KBM-7 (cell line): ENCODE measurements at regions not wholly inside any gene's neighbourhood (a gene's known extent, or its start where the extent isn't known, plus 50 kb on each side); places are given as distances from the start of the nearest gene placed in this dataset.

Experiments used
- DNase-seq: peaks from one replicate; pipeline ENCODE4 v3.0.0-alpha.2; 2015
- in situ Hi-C: fragments of 300-500 bp; cut with MboI; formaldehyde crosslinking; loops from 2 replicates; pipeline ENCODE4 v1.14.3; 2020; ENCODE audit warnings: low sequenced_read_pairs, low pct_unique_long_range_greater_than_20kb, mixed read lengths

DNA sequence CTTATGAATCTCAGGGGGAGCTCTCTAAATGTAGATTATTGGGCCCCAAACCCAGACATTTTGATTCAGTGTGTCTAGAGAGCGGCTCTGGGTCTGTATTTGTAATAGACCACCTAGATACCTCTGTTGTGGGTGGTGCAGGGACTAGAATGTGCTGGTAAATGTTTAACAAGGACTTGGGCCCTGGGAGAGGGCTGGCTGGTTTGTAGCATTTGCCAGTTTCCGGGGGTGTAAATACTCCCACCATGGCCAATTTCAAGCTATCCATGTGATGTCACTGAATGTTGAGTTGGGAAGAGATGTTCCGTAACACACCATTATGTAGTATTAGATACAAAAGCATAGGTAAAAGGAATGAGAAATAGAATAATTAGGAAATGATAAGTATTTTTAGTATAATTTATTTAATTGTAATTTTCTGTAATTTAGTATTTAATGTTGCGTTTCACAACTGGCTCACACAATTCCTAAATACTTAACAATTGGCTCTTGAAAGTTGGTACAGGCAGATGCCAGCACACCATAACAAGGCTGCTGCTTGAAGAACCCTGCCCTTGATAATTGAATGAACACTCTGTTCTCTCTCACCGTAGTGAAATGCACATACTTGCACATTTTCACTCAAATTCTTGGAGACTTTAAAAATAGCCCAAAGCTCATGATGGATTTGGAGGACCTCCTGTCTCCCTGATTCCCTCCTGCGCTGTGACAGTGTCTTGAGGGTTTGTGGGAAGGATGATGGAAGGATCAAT lies 359.2 kb upstream of the PROK2 start:
- DNase-seq, result no peak
- in situ Hi-C loops, result no loop called here

DNA sequence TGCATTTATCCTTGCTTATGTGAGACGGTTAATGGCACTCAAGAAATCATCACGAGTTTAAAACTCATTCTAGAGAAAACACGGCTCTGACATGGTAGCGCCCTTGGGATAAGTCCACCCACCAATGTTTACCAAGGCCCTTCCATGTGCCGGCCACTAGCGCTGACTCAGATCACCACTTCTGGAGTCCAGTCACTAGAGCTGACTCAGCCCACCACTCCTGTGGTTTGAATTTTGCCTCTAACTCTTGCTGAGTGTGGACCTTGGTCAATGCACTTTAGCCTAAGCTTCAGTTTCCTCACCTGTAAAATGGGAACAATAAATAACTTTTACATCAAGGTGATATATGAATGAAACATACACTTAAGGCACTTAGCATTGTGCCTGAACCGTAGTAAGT lies 358.4 kb upstream of the PROK2 start:
- in situ Hi-C loops, result no loop called here

DNA sequence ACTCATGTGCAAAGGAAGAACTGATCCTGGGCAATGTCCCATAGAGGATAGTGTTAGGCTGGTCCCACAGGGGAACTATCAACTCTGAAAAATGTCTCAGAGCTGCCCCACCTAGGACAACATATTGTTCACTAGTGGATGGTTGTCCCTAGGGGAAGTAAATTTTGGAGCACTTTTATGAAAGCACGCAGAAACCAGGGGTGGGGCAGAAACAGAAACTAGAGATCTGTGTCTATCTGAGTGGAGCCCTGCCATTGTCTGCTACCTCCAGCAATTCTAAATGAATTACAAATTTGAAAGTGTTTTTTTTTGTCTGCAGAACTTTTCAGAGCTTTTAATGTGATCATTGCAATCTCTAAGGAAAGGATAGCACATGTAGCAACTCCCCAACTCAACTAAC lies 357.1 kb upstream of the PROK2 start:
- no peak for DNase-seq
- in situ Hi-C loops, result no loop called here

More for the DNA sequence above, 358.4 kb upstream of the PROK2 start:
- no peak for DNase-seq

DNA sequence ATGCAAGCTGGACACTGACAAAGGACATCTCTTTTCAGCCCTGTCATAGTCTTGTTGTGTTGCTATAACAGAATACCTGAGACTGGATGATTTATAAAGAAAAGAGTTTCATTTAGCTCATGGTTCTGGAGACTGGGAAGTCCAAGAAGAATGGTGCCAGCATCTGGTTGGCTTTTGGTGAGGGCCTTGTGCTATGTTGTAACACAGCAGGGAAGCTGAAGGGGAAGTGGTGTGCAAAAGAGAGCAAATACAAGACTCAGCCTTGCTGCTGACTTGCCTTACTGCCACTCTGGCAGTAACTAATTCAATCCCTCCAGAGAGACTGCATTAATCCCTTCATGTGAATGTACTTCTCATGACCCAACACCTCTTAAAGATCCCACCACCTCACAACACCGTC lies 356.3 kb upstream of the PROK2 start:
- no peak for DNase-seq
- in situ Hi-C loops, result no loop called here

DNA sequence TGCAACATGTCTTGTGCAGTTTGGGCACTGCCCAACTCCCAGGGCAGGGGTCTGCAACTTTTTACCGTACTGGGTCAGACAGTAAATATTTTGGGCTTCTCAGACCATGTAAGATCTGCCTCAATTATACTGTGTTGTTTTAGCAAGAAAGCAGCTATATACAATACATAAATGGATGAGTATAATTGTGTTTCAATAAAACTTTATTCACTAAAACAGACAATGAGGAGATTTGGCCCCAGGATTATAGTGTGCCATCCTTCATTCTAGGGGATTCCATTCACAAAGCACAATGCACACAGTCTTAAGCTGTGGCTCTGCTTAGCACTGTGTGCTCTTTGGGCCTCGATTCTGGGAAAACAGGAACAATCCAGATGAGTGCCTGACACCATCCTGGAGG lies 354.4 kb upstream of the PROK2 start:
- in situ Hi-C loops, result no loop called here
- no peak for DNase-seq

DNA sequence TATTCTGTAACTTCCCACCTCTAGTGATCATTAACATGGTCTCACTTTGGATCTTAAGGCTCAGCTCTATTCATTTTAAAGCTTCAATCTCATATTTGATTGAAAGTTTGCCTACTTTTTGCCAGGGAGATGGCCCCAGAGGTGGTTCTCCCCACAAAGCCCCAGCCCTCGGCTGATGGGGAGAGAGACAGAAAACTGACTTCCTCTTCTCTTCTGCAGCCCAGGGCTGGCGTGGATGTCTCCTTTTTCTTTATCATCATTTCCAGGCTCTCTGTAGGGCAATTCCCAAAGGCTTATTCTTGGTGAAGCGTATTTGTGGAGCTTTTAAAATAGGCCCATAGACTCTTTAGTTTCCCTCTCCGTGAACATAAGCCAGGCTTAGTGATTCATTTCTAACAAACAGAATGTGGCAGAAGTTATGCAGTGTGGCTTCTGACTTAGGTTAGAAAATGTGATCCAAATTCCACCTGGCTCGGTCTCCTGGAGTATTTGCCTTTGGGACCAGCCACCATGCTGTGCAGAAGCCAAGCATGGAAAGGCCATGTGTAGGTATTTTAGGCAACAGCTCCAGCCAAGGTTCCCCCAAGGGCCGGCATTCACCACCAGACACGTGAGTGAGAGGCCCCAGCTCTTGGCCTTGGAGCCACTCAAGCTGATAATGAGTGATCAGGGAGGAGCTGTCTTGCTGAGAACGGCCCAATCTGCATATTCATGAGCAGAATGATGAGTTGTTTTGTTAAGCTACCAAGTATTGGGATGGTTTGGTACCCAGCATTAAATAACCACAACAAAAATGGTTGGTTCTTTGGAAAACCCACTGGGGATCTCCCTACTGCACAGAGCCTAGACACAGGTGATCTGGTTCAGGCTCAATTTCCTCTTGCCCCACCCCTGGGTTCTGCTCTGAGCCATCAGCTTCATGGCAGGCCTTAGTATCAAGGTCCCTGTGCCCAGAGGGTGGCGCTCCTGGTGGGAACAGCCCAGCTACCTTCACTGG lies 353.2 kb upstream of the PROK2 start:
- in situ Hi-C loops, result no loop called here

DNA sequence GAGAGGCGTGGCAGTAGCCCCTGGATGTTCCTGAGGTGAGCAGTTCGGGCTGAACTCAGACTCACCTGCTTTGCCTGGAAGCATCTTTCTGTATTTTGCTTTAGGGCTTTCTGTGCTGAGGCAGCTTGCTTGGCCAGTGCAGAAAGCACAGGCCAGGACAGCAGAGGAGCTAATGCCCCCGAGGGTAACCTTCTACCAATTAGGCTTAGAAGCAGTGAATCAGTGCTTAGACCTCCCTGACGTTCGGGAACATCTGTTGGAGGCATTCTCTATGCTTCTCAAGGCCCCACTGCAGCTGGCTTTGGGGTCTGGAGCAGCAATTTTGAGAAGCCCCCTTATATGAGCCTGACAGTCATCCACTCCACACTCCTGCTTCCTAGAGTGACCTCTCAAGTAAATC lies 350.7 kb upstream of the PROK2 start:
- no peak for DNase-seq
- in situ Hi-C loops, result no loop called here

More for the DNA sequence above, 353.2 kb upstream of the PROK2 start:
- no peak for DNase-seq

DNA sequence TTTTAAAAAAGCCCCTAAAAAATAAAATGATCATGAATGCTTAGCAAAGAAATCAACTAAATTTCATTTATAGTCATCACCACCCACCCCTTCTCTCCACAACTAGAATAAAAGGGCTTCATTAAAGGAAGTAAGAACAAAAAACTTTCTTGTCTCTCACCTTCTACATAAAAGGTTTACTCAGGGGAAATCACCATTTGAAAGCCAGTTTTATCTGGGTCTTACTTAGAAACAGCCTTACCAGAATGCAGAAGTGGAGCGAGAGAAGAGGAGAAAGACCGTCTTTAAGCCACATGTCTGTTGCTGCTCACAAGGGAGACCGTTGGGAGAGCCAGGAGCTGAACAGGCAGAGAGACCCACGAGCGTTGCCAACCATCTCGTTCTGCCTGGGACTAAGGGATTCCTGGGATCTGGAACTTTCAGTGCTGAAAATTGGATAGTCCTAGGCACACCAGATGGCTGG lies 350.1 kb upstream of the PROK2 start:
- in situ Hi-C loops, result no loop called here
- DNase-seq, result peak; percentile 23

DNA sequence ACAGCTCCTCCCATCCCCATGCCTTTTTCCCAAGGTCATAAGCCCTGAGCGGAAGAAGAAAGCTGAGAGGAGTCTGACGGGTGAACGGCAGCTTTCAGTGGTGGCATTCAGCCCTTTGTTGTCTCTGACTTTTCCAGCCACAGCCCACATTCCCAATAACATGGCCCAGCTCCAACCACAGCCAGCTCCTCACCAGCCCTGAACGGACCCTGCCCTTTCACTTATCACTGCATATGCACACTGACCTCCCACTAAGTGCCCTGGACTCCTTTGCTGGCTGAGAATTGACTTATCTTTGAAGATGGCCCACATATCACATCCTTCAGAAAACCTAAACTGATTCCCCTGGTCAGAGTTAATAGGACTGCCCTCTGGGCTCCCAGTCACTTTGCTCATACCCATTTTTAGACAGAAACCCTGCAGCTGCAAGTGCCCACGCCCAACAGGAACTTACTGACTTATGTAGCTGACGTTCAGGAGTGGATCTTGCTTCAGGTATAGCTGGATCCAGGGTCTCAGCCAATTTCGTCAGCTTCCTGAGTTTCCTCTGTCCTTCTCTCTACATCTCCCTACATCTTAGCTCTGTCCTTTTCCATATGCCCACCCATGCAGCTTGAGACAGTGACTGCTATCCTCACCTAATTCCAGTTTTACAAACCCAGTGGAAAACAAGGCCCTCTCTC lies 348.5 kb upstream of the PROK2 start:
- in situ Hi-C loops, result no loop called here
- DNase-seq, result no peak

DNA sequence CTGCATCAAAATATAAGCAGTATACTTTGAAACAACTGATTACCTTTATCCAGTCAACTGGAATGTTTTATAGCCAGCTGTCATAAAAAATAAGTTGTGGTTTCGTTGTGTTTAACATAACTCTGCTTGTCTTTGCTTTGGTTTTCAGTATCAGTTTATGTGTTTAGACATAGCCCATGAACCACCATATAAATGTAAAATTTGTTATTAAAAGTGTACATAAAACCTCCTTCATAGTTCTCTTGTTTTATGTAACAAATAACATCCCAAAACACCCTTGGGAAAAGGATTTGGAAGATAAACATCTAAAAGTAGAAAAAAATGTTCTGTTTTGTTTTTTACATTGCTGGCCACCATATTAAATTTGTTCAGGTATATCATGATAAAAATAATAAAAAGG lies 347.0 kb upstream of the PROK2 start:
- no peak for DNase-seq
- in situ Hi-C loops, result no loop called here

DNA sequence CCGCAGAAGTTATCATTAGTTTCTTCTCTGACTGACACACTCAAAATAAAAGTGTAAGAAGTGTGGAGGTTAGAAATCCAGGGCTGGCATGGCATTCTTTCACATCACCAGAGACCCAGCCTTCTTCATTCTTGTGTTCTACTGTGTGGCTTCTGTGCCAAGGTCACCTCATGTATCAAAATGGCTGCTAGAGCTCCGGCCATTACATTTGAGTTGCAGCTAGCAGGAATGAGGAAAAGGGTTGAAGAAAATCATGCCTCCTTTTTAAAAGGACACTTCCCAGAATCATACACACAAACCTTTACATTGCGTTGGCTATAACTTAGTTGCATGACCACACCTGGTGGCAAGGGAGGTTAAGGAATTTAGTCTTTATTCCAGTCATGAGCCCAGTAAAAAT lies 345.6 kb upstream of the PROK2 start:
- in situ Hi-C loops, result no loop called here
- DNase-seq, result no peak

DNA sequence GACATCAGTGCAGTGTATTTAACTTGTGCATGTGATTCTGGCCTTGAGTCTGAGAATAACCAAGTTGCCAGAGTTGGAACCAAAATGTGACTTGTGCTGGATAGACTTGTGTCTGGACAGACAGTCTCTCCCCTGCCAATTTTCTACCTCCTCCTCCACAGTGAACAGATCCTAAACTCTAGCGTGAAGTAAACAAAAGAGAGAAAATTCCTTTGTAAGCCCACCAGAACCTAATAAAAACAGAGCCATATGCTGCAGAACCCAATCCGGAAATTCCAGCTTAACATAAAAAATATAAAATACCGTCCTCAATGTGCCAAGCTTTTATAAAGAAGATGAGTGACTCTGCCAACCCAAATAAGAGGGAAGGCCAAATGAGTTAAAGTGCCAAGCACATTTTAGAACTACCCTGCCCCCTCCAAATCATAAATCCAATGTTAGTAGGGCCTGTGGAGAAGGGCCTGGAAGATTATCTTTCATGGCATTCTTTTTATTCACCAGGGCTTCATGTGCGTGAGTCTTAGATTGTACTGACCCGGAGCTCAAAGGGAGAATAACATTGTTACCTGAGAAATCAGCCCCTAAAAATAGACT lies 344.6 kb upstream of the PROK2 start:
- in situ Hi-C loops, result no loop called here
- no peak for DNase-seq

DNA sequence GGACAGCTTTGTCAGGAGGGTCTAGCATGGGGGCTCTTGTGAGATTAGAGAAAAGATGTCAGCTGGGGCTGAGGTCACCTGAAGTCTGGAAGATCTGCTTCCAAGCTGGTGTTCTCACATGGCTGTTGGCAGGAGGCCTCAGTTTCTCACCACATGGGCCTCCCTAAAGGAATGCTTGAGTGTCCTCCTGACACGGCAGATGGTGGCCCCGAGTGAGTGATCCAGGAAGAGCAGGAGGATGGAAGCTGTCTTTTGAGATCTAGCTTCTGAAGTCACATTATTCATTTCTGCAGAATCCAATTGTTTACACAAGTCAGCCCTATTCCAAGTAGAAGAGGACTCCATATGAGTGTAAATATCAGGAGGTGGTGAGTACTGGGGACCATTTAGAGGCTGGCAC lies 344.0 kb upstream of the PROK2 start:
- in situ Hi-C loops, result no loop called here
- DNase-seq, result no peak

DNA sequence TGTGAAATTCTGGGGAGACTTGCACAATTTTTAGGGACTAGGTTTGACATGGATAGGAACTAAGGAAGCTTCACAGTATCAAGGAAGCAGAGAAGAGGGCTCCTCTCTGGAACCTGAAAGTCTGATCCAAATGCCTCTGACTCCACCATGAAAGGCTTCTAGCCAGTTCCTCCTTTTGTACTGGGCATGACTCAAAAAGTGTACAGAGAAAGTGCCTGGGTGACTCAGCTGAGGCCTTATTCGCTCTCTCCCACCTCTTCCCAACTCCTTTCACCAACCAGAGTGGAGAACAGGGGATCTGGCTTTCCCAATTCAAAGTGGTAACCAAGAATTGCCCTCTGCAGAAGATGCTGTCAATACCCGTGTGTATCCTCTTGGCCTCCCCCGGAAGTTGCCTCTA lies 342.9 kb upstream of the PROK2 start:
- DNase-seq, result no peak
- in situ Hi-C loops, result no loop called here

DNA sequence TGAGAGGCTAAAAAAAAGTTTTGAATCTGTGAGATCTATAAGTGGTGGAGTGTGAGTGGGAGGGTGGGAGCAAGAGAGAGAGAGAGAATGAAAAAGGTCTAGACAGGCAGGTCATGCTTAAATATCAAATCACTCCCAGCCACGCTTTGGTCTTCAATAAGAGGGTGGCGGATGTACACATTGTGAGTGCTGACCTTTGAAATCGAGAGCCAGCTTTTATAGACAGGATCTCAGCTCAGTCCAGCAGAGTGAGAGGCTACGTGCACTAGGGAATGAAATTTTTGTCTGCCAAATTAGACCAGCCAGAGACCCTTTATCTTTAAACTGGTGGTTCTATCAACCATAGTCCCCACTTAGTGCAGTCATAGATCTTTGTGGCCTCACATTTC lies 342.3 kb upstream of the PROK2 start:
- in situ Hi-C loops, result no loop called here
- no peak for DNase-seq

DNA sequence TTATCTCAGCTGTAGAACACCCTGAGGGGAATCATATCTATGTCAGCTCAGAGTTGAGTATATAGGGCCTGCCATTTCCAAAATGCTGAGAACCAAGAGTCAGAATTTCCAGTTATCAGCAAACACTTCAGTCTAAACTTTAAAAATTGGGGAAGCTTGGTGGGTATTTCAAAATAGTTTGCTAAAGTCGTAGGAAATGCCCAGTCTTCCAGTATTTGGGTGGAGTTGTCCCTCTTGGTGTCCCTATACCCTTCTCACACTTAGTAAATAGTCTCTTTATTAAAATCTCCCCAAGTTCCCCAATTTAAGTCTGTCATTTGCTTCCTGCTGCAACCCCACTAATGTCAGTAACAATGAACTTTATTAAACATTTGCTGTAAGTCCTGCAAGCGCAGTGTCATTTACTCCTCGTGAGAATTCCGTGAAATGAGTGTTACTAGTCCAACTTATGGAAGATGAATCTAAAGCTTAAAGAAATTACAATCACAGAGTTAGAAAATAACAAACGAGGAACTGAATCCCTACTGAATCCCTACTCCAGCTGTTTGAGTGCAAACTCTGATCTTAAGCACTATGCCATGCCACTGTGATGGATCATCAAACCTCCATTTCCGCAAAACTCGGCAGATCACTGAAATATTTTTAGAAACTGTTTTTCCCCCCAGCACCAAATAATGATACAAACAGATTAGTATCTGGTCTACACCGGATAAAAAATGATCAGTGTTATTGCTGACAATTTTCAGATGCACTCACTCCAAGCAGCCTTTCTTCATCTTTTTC lies 341.7 kb upstream of the PROK2 start:
- no peak for DNase-seq
- in situ Hi-C loops, result no loop called here

DNA sequence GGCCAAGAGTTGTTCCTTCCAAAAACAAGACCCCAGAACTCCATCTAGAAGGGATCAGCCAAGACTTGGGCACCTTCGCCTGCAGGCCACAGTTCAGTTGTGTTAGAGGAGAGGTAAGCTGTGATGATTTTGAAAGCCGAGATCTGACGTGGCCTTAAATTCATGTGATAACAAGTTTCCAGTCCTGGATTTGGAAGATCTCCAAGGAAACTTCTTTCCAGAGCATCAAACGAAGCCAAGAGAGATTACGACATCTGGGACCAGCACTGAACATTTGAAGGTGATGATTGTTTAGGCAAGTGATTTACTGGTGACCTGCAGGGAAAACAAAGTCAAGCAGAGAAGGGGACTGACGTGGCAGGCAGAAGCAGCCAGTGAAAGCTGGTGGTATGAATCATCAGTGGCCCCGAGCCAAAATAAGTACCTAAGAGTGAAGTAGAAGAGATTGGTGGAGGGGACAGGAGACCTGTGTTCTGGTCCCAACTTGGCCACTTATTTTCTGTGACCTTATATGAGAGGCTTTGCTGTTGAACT lies 339.0 kb upstream of the PROK2 start:
- DNase-seq, result no peak
- in situ Hi-C loops, result no loop called here
